Right kidney (tissue), 1 donor: ENCODE measurements at regions not wholly inside any gene's neighbourhood (a gene's known extent, or its start where the extent isn't known, plus 50 kb on each side); places are given as distances from the start of the nearest gene placed in this dataset.
A peak's percentile ranks its signal among the peaks of the same experiment; 100 is the strongest.

Experiments
- DNase-seq: peaks from one replicate; pipeline ENCODE4 v3.0.0-alpha.2; 2016

GRCh38 chr10:35922876-35923600, 280.9 kb upstream of the FZD8 start:
- no peak for DNase-seq

- no peak for DNase-seq
Measured at GRCh38 chr10:35921866-35922350, 279.8 kb upstream of the FZD8 start.

GRCh38 chr10:35916791-35917190, 274.7 kb upstream of the FZD8 start:
- DNase-seq: no peak

GRCh38 chr10:35913628-35914027, 271.5 kb upstream of the FZD8 start:
- no peak for DNase-seq

GRCh38 chr10:35912615-35913569, 270.8 kb upstream of the FZD8 start:
- DNase-seq: no peak

GRCh38 chr10:35911954-35912353, 269.9 kb upstream of the FZD8 start:
- DNase-seq: no peak

DNA sequence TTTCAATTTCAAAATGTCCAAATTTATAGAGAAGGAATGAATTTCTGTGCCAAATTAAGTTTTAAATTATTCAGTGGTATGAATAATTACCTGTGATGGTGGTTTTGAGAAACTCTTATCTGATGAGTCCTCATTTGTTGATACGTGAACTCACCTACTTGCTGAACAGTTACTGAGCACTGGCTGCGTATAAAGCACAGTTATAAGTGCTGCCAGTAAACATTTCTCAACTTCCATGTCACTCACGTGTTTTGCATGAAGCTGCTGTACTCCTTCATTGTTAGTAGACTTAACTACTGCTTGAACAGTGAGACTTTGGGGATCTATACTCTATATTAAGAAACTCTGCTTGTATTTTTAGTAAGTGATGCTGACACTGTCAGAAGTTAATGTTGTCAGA, 269.1 kb upstream of the FZD8 start:
- DNase-seq: no peak

GRCh38 chr10:35910234-35910633, 268.1 kb upstream of the FZD8 start:
- no peak for DNase-seq

- peak; percentile 30 for DNase-seq
Measured at GRCh38 chr10:35909121-35909720, 267.1 kb upstream of the FZD8 start.

DNA sequence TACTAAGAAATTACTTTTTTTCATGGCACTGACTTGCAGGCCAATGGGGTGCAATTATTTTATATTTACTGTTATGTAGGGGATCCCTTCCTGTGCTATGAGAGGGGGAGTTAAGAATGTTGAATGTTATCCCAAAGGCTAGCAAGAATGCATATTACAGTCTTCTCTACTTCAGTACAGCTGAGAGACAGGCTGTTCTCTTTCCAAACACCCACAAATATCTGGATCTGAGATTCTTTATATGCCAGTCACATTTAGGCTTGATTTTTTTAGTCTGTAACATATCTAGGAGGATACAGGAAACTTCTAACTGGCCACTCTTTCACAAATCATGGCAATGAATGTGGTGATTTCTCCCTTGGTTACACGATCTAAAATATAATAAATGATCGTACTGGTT, 266.4 kb upstream of the FZD8 start:
- no peak for DNase-seq

- DNase-seq: no peak
Measured at GRCh38 chr10:35907548-35907947, 265.5 kb upstream of the FZD8 start.

GRCh38 chr10:35906155-35906554, 264.1 kb upstream of the FZD8 start:
- no peak for DNase-seq

DNA sequence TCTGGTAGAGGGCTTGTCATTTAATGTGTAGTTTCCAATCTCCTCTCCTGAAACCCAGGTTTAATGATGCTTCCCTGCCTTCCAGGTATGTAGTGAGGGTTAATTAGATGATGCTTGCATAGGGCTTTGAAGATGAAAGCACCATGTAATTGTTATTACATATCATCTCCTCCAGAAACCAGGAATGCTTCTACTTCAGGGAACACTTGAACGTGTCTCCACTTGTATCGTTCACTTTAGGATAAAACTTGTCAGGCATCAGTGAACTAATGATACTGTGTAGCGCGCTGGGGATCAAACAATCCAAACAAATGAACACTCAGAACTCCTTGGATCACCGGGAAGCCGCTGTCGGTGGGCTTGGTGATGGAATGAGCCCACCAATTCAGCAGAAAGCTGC, 260.9 kb upstream of the FZD8 start:
- no peak for DNase-seq

- DNase-seq: no peak
Measured at GRCh38 chr10:35898716-35899440, 256.8 kb upstream of the FZD8 start.

- DNase-seq: no peak
Measured at GRCh38 chr10:35896001-35896400, 253.9 kb upstream of the FZD8 start.

- DNase-seq: no peak
Measured at GRCh38 chr10:35895331-35895730, 253.2 kb upstream of the FZD8 start.

DNA sequence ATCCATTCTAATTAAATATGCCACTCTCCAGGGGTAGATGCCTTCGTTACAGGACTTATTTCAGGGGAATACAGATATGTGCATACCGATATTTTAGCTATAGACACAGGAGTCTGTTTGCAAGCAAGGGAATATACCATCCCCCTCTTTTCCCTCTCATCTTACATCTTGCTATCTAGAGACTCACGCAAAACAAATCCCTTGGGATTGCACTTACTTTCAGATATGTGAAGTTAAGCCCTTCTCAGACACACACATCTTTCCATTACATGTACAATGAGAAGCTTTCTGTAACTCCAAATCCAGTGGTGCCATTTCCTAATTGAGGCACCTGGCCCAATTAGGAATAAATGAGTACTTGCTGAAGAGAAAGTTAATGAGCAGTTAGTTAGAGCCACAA, 250.4 kb upstream of the FZD8 start:
- DNase-seq: no peak

DNA sequence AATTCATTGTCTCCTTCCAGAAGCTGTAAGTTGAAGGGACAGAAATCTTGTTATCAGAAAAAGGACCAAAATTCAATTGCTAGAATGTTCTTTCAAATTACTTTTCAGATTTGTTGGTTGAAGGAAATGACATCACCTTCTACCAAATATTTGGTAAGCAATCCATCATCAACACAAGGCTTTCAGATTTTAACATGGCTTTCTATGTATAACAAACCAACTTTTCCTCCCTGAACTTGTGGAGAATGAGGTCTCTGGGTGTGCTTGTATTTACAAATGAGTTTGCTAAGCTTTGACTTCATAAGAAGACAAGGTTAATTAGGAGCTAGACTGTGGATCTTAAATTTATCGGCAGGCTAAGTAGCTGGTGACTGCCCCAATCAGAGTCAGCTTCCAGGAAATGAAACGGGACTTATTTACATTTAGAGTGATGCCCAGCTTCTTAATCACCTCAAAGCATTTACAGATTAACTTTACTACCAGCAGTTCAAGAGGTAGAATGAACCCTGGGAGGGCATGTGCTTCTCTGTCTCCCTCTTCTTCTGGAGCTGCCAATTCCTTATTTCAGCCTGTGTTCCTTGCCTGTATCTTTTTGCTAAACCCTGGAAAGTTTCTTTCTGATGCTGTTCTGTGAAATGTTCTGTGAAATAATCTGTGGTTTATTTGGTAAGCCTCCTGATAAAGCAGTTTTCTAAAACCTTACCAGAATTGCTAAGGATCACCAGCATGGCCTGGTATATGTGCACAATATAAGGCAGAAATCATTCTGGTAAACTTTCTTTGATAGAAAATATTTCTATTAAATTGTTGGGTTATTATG, 248.8 kb upstream of the FZD8 start:
- no peak for DNase-seq

- peak; percentile 36 for DNase-seq
Measured at GRCh38 chr10:35889971-35890675, 248.0 kb upstream of the FZD8 start.

DNA sequence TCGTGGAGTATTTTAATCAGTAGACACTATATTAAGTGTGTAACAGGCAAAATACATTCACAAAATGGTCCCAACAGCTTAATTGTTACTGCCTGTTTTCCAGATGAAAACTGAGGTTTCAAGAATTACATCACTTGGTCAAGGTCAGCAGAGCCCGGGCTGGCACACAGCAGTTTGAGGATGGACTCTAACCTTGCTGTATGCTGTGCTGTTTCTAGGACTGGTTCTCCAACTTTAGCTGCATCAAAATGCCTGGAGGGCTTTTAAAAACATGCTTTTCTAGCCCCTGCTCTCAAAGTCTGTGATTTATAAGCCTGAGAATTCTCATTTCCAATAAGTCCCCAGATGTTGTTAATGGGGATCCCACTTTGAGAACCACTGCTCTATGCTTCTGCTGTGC, 247.1 kb upstream of the FZD8 start:
- DNase-seq: no peak

DNA sequence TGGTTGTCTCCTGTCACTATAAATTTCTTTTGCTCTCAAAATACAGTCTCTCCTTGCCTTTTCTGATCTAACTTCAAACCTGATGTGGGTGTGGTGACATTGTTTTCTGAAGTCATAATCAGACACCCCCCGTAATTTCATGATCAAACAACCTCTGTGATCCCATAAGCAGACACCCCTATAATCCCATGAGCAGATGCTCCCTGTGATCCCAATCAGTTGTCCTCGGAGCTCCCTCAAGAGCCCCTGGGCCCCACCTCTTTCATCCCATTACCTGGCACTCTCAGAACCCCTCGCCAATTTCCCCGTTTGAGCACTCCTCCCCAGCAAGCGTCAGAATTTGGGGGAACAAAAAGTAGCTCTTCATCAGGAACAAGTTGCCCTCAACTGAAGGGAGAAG, 246.3 kb upstream of the FZD8 start:
- no peak for DNase-seq
